ENCODE measurements at regions not wholly inside any gene's neighbourhood (a gene's known extent, or its start where the extent isn't known, plus 50 kb on each side); places are given as distances from the start of the nearest gene placed in this dataset.
A peak's percentile ranks its signal among the peaks of the same experiment; 100 is the strongest.
"Not testable (repeated sequence)": the region's sequence is repeated elsewhere in the genome, so short reads cannot be mapped to it uniquely, and the experiment has no call there.

- DNase-seq (ENCODE audit: low read depth, low spot score) = no peak
These were observed 178.1 kb upstream of the SEMA3E start for GRCh38 chr7:83827036-83827435.

- DNase-seq (ENCODE audit: low read depth, low spot score) = no peak
These were observed 175.3 kb upstream of the SEMA3E start for GRCh38 chr7:83824214-83824613.

- no peak for DNase-seq (ENCODE audit: low read depth, low spot score)
These were observed 172.9 kb upstream of the SEMA3E start for GRCh38 chr7:83821866-83822265.

- DNase-seq (ENCODE audit: low read depth, low spot score) = no peak
These were observed 171.7 kb upstream of the SEMA3E start for GRCh38 chr7:83820641-83821040.

- DNase-seq (ENCODE audit: low read depth, low spot score) = peak; percentile 22
These were observed 171.0 kb upstream of the SEMA3E start for GRCh38 chr7:83819911-83820310.

GRCh38 chr7:83814480-83814879 is 165.5 kb upstream of the SEMA3E start:
- DNase-seq (ENCODE audit: low read depth, low spot score) = no peak

- DNase-seq (ENCODE audit: low read depth, low spot score) = not testable (repeated sequence)
These were observed 163.6 kb upstream of the SEMA3E start for GRCh38 chr7:83812563-83812962.

GRCh38 chr7:83808982-83809381 is 160.0 kb upstream of the SEMA3E start:
- no peak for DNase-seq (ENCODE audit: low read depth, low spot score)

GRCh38 chr7:83807774-83808173 is 158.8 kb upstream of the SEMA3E start:
- DNase-seq (ENCODE audit: low read depth, low spot score) = no peak

GRCh38 chr7:83806538-83806937 is 157.6 kb upstream of the SEMA3E start:
- no peak for DNase-seq (ENCODE audit: low read depth, low spot score)

GRCh38 chr7:83799333-83799732 is 150.4 kb upstream of the SEMA3E start:
- DNase-seq (ENCODE audit: low read depth, low spot score) = no peak

GRCh38 chr7:83798489-83798888 is 149.6 kb upstream of the SEMA3E start:
- no peak for DNase-seq (ENCODE audit: low read depth, low spot score)

- DNase-seq (ENCODE audit: low read depth, low spot score) = no peak
These were observed 147.8 kb upstream of the SEMA3E start for GRCh38 chr7:83796760-83797159.

- no peak for DNase-seq (ENCODE audit: low read depth, low spot score)
These were observed 145.9 kb upstream of the SEMA3E start for GRCh38 chr7:83794829-83795228.

GRCh38 chr7:83793558-83793957 is 144.6 kb upstream of the SEMA3E start:
- no peak for DNase-seq (ENCODE audit: low read depth, low spot score)

- no peak for DNase-seq (ENCODE audit: low read depth, low spot score)
These were observed 142.8 kb upstream of the SEMA3E start for GRCh38 chr7:83791737-83792136.

GRCh38 chr7:83786858-83787257 is 137.9 kb upstream of the SEMA3E start:
- no peak for DNase-seq (ENCODE audit: low read depth, low spot score)

GRCh38 chr7:83782628-83783027 is 133.7 kb upstream of the SEMA3E start:
- no peak for DNase-seq (ENCODE audit: low read depth, low spot score)

- DNase-seq (ENCODE audit: low read depth, low spot score) = no peak
These were observed 129.1 kb upstream of the SEMA3E start for GRCh38 chr7:83778073-83778443.

- DNase-seq (ENCODE audit: low read depth, low spot score) = no peak
These were observed 128.6 kb upstream of the SEMA3E start for GRCh38 chr7:83777406-83778072.

GRCh38 chr7:83769407-83769806 is 120.5 kb upstream of the SEMA3E start:
- no peak for DNase-seq (ENCODE audit: low read depth, low spot score)

- no peak for DNase-seq (ENCODE audit: low read depth, low spot score)
These were observed 102.3 kb upstream of the SEMA3E start for GRCh38 chr7:83751217-83751616.

- DNase-seq (ENCODE audit: low read depth, low spot score) = no peak
These were observed 100.6 kb upstream of the SEMA3E start for GRCh38 chr7:83749495-83749894.

GRCh38 chr7:83739527-83739926 is 90.6 kb upstream of the SEMA3E start:
- DNase-seq (ENCODE audit: low read depth, low spot score) = no peak
